Skeletal muscle satellite cell (primary cell): ENCODE measurements at regions not wholly inside any gene's neighbourhood (a gene's known extent, or its start where the extent isn't known, plus 50 kb on each side); places are given as distances from the start of the nearest gene placed in this dataset.

Experiments used
- H3K27me3 ChIP-seq: 2 replicates; pipeline ENCODE4 v1.7.0; 2013; ENCODE audit warnings: low read length; ENCODE audit not compliant: control insufficient read depth, insufficient read depth
- H3K36me3 ChIP-seq: 2 replicates; pipeline ENCODE4 v1.7.0; 2013; ENCODE audit warnings: mild to moderate bottlenecking, control low read depth, low read length; ENCODE audit not compliant: insufficient read depth
- H3K4me1 ChIP-seq: 2 replicates; pipeline ENCODE4 v1.7.0; 2013; ENCODE audit warnings: low read length; ENCODE audit not compliant: control insufficient read depth, insufficient read depth
- H3K4me2 ChIP-seq: 2 replicates; pipeline ENCODE4 v1.7.0; 2013; ENCODE audit warnings: mild to moderate bottlenecking, low read length
- H3K4me3 ChIP-seq: 2 replicates; pipeline ENCODE4 v1.7.0; 2013; ENCODE audit warnings: low read length
- H3K9ac ChIP-seq: 2 replicates; pipeline ENCODE4 v1.7.0; 2013; ENCODE audit warnings: mild to moderate bottlenecking, low read depth, low read length, moderate library complexity
- H3K9me3 ChIP-seq: replicated peaks from 2 replicates; pipeline ENCODE4 v1.7.0; 2013; ENCODE audit warnings: mild to moderate bottlenecking, control low read depth, low read length

GRCh38 chr13:89740994-89741685, 1606.3 kb upstream of the MIR17HG start:
- Histone ChIP-seq H3K4me1 (no peaks in the 10 kb centered on the region), H3K4me2 (no peak overlapping the region), H3K9me3 (no peaks in the 10 kb centered on the region), H3K4me3 (no peak overlapping the region), H3K36me3 (no peaks in the 10 kb centered on the region), H3K9ac (no peak overlapping the region), H3K27me3 (no peaks in the 10 kb centered on the region)

DNA sequence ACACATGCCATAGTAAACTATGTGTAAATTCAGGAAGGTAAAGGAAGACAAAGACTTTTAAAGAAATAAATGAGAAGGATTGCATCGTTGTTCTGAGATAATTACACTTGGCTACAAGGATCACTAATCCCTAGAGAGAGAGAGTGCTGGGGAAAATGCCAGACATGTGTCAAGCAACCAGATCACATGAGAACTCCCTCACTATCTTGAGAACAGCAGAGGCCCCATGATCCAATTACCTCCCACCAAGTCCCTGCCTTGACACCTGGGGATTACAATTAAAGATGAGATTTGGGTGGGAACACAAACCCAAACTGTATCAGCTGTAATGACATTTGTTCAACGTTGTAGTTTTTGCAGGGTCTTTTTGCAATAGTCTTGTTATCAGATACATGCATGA, 1600.9 kb upstream of the MIR17HG start:
- Histone ChIP-seq H3K36me3 (no peaks in the 10 kb centered on the region), H3K9ac (no peak overlapping the region), H3K4me1 (no peaks in the 10 kb centered on the region), H3K9me3 (no peaks in the 10 kb centered on the region), H3K27me3 (no peaks in the 10 kb centered on the region), H3K4me2 (no peak overlapping the region), H3K4me3 (no peak overlapping the region)

DNA sequence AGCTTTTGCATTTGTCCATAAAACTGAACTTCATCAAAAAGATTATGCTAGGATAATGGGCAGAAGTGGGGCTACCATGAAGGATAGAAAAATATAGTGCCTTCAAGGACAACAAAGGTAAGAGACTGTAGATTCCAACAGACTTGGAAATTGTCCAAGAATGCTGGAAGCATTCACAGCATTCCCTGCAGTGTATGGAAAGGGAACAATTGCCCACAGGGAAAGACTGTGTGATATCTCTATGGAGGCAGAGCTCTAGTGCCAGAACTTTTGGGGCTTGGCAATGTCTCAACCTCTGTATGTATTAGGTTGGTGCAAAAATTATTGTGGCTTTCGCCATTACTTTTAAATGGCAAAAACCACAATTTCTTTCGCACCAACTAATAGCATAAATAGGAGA, 1598.8 kb upstream of the MIR17HG start:
- Histone ChIP-seq H3K4me3 (no peak overlapping the region), H3K36me3 (no peaks in the 10 kb centered on the region), H3K4me1 (no peaks in the 10 kb centered on the region), H3K27me3 (no peaks in the 10 kb centered on the region), H3K9ac (no peak overlapping the region), H3K4me2 (no peak overlapping the region), H3K9me3 (no peaks in the 10 kb centered on the region)

DNA sequence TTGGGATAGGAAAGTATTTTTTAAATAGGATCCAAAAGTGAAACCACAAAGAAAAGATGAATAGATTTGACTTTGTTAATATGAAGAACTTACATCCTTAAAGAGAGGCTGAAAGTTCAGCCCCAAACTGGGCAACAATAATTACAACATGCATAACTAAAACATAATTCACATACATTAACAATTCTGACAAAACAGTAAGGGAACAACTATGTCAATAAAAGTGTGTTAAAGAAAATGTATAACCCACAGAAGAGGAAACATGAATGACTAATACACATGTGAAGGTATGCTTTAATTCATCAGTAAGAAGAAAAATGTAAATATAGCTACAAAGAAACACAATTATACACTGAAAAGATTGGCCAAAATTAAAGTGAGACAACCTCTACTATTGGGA, 1597.6 kb upstream of the MIR17HG start:
- no peaks in the 10 kb centered on the region for H3K36me3 ChIP-seq
- no peaks in the 10 kb centered on the region for H3K9me3 ChIP-seq
- no peak overlapping the region for H3K4me3 ChIP-seq
- H3K4me2 ChIP-seq = no peak overlapping the region
- H3K9ac ChIP-seq = no peak overlapping the region
- H3K4me1 ChIP-seq = no peaks in the 10 kb centered on the region
- no peaks in the 10 kb centered on the region for H3K27me3 ChIP-seq

DNA sequence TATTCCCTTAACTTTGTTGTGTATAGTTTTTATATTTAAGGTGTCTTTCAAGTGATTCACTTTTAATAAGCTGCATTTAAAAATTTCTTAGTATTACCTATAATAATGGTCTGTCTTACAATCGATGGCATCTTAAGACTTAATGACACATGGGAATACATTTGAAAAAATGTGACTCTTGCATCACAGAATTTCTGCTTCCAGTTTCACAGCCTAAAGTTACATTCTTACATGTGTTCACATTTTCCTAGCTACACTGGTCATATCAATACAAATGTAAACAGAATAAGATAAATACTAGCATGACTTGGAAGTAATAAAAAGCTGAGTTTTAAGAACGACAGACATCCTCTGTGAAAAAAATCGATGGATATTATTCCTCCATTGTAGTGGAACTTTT, 1597.1 kb upstream of the MIR17HG start:
- Histone ChIP-seq H3K4me2 (no peak overlapping the region), H3K4me3 (no peak overlapping the region), H3K9me3 (no peaks in the 10 kb centered on the region), H3K27me3 (no peaks in the 10 kb centered on the region), H3K9ac (no peak overlapping the region), H3K36me3 (no peaks in the 10 kb centered on the region), H3K4me1 (no peaks in the 10 kb centered on the region)

DNA sequence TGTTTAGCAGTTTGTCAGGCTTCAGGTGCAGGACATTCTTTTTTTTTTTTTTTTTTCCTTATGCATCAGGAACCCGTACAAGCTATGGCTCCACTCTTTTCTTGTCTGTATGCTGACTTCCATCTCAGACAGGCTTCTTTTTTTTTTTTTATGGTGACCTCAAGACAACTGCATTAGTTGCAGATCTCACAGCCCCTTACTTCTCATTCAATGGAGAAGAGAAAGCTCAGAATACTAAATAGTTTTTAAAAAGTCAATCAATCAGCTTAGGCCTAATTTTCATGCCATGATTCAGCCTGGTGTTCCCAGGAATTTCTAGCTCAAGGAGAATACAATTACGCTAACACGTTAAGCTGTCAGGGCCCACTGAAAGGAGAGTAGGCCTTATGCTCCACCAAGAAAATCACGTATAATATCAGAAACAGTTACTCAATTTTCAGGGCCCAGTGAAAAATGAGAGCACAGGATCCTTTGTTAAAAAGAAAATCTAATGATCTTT, 1596.0 kb upstream of the MIR17HG start:
- Histone ChIP-seq H3K9me3 (no peaks in the 10 kb centered on the region), H3K4me3 (no peak overlapping the region), H3K9ac (no peak overlapping the region), H3K4me2 (no peak overlapping the region), H3K27me3 (no peaks in the 10 kb centered on the region), H3K4me1 (no peaks in the 10 kb centered on the region), H3K36me3 (no peaks in the 10 kb centered on the region)

- Histone ChIP-seq H3K4me2 (no peak overlapping the region), H3K9me3 (no peaks in the 10 kb centered on the region), H3K9ac (no peak overlapping the region), H3K36me3 (no peaks in the 10 kb centered on the region), H3K4me1 (no peaks in the 10 kb centered on the region), H3K4me3 (no peak overlapping the region), H3K27me3 (no peaks in the 10 kb centered on the region)
Measured at GRCh38 chr13:89752394-89752793, 1595.1 kb upstream of the MIR17HG start.

GRCh38 chr13:89755729-89756492, 1591.6 kb upstream of the MIR17HG start:
- Histone ChIP-seq H3K4me3 (no peak overlapping the region), H3K36me3 (no peaks in the 10 kb centered on the region), H3K4me2 (no peak overlapping the region), H3K4me1 (no peaks in the 10 kb centered on the region), H3K9me3 (no peaks in the 10 kb centered on the region), H3K27me3 (no peaks in the 10 kb centered on the region), H3K9ac (no peak overlapping the region)

- Histone ChIP-seq H3K27me3 (no peaks in the 10 kb centered on the region), H3K9me3 (no peaks in the 10 kb centered on the region), H3K4me3 (no peak overlapping the region), H3K4me2 (no peak overlapping the region), H3K36me3 (no peaks in the 10 kb centered on the region), H3K4me1 (no peaks in the 10 kb centered on the region), H3K9ac (no peak overlapping the region)
Measured at GRCh38 chr13:89763005-89763404, 1584.5 kb upstream of the MIR17HG start.

- Histone ChIP-seq H3K27me3 (no peaks in the 10 kb centered on the region), H3K4me1 (no peaks in the 10 kb centered on the region), H3K36me3 (no peaks in the 10 kb centered on the region), H3K9me3 (no peaks in the 10 kb centered on the region), H3K4me2 (no peak overlapping the region), H3K9ac (no peak overlapping the region), H3K4me3 (no peak overlapping the region)
Measured at GRCh38 chr13:89783221-89783755, 1564.2 kb upstream of the MIR17HG start.

DNA sequence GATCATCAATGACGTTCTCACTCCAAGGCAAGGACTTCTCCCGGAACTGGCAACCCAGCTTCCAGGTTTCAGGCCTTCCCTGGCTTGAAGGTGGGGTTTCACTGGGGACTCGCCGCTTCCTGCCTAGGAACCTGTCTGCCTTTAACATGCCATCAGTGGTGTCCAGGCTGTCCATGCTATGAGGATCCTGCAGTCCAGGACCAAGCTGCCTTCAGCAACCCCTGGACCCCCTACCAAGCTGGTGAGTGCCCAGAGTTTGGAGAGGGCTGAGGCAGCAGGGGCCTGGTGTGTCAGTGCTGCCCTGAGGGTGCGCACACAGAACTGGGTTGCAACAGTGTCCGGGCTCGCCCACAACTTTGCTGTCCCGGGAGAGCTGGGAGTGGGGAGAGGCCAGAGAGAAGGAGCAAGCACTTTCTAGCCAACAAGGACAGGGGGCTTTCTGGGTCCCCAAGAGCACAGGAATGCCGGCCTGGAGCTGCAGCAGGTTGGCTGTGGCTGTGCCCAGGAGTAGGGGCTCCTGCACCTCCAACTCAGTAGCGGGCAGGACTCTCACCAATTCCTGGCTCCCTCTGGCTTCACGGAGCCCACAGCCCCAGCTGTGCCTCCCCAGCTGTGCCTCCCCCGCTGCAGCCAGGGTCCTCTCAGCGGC, 1563.2 kb upstream of the MIR17HG start:
- Histone ChIP-seq H3K27me3 (no peaks in the 10 kb centered on the region), H3K9me3 (no peaks in the 10 kb centered on the region), H3K9ac (no peak overlapping the region), H3K4me3 (no peak overlapping the region), H3K36me3 (no peaks in the 10 kb centered on the region), H3K4me2 (no peak overlapping the region), H3K4me1 (no peaks in the 10 kb centered on the region)
